ENCODE measurements at regions not wholly inside any gene's neighbourhood (a gene's known extent, or its start where the extent isn't known, plus 50 kb on each side); places are given as distances from the start of the nearest gene placed in this dataset.

DNA sequence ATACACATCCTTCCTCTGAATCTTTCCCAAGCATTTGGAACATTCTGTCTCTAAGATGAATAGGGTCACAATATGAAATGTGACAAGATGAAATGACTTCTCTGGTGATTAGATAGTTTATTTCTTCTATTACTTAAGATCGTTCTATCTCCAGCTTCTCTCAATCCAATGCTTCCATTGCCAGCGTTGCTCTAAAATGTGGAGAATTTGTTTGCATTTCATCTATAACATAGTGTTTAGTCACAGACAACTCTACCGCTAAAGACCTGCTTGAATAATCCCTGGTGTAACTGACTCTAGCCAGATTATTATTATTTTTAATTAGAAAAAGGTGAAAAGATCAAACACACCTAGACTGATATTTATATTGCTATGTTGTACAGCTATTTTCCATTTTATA, 184.7 kb upstream of the PRICKLE1 start:
- no peaks in the 10 kb centered on the region for H3K79me2 ChIP-seq (ENCODE audit: control insufficient read depth, insufficient read depth, low read length)
- DNase-seq (ENCODE audit: low read depth, low spot score) (no peak), FAIRE-seq (no peak)
- H3K4me1 ChIP-seq (ENCODE audit: control insufficient read depth, extremely low read depth, insufficient read depth, low read length): peaks cover 8% of the 10 kb centered on the region
- intact Hi-C loops (cut with micrococcal nuclease): no loop called here
- no peaks in the 10 kb centered on the region for H3K27me3 ChIP-seq (ENCODE audit: control insufficient read depth in 2 of 2, insufficient read depth in 2 of 2, low read length in 2 of 2)
- no TSS peak for BruUV-seq (replicated peaks)
- ChIA-PET CTCF (no interaction called here), POLR2A (no interaction called here)
- TF ChIP-seq, protein P1, sequence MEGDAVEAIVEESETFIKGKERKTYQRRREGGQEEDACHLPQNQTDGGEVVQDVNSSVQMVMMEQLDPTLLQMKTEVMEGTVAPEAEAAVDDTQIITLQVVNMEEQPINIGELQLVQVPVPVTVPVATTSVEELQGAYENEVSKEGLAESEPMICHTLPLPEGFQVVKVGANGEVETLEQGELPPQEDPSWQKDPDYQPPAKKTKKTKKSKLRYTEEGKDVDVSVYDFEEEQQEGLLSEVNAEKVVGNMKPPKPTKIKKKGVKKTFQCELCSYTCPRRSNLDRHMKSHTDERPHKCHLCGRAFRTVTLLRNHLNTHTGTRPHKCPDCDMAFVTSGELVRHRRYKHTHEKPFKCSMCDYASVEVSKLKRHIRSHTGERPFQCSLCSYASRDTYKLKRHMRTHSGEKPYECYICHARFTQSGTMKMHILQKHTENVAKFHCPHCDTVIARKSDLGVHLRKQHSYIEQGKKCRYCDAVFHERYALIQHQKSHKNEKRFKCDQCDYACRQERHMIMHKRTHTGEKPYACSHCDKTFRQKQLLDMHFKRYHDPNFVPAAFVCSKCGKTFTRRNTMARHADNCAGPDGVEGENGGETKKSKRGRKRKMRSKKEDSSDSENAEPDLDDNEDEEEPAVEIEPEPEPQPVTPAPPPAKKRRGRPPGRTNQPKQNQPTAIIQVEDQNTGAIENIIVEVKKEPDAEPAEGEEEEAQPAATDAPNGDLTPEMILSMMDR (IDR thresholded peaks at IDR 0.05; ENCODE audit: extremely low read depth in 1 of 2, insufficient read depth in 1 of 2, low read depth in 1 of 2, low read length in 2 of 2): no peak
- TF ChIP-seq POLR2A (IDR thresholded peaks at IDR 0.05; ENCODE audit: low read depth, low read length) (no peak), MAX (IDR thresholded peaks at IDR 0.05; ENCODE audit: insufficient read depth, insufficient read length) (no peak), MYC (IDR thresholded peaks at IDR 0.05; ENCODE audit: low read depth, low read length) (no peak), JUN (IDR thresholded peaks at IDR 0.05; ENCODE audit: borderline replicate concordance, insufficient read depth, insufficient read length, low read depth) (no peak), GATA2 (IDR thresholded peaks at IDR 0.05; ENCODE audit: insufficient read depth, insufficient read length, low read depth, low read length) (no peak), EZH2 (IDR thresholded peaks at IDR 0.05; ENCODE audit: borderline replicate concordance, low read depth, low read length, severe bottlenecking) (no peak), FOS (IDR thresholded peaks at IDR 0.05; ENCODE audit: borderline replicate concordance, insufficient read depth, low read length) (no peak), POLR2AphosphoS5 (IDR thresholded peaks at IDR 0.05; ENCODE audit: insufficient read depth, low read depth, low read length) (no peak)
- H3K9ac ChIP-seq (replicated peaks; ENCODE audit: extremely low read depth, insufficient read depth, low read length): no peak overlapping the region
- dilution Hi-C loops (cut with MboI; ENCODE audit: extremely low pct_ligation_motif_present, low sequenced_read_pairs): no loop called here
- no peaks in the 10 kb centered on the region for H3K36me3 ChIP-seq (ENCODE audit: control insufficient read depth in 2 of 2, extremely low read depth in 1 of 2, insufficient read depth in 2 of 2, low read length in 2 of 2)
- no peaks in the 10 kb centered on the region for H3K9me3 ChIP-seq (replicated peaks; ENCODE audit: control insufficient read depth, insufficient read depth, low read length)
- H3K9me1 ChIP-seq (replicated peaks; ENCODE audit: control insufficient read depth, extremely low read depth, insufficient read depth, low read length): no peaks in the 10 kb centered on the region
- no peaks in the 10 kb centered on the region for H4K20me1 ChIP-seq (replicated peaks; ENCODE audit: control insufficient read depth, extremely low read depth, insufficient read depth, low read length)
- no peak overlapping the region for H3K4me3 ChIP-seq (replicated peaks in 1 of 3; ENCODE audit: insufficient read depth in 1 of 3, low read depth in 1 of 3, low read length in 3 of 3)
- no peak overlapping the region for H3K4me2 ChIP-seq (ENCODE audit: insufficient read depth, low read length)
- no peak overlapping the region for H2AFZ ChIP-seq (ENCODE audit: low read depth, low read length)
- H3K27ac ChIP-seq (ENCODE audit: insufficient read depth, low read depth, low read length): no peak overlapping the region

All from endothelial cell of umbilical vein (primary cell).